SKM-1 (cell line): ENCODE measurements at regions not wholly inside any gene's neighbourhood (a gene's known extent, or its start where the extent isn't known, plus 50 kb on each side); places are given as distances from the start of the nearest gene placed in this dataset.
"Not testable (repeated sequence)": the region's sequence is repeated elsewhere in the genome, so short reads cannot be mapped to it uniquely, and the experiment has no call there.

ENCODE experiments used
- DNase-seq: peaks from one replicate; lab custom pipeline; 2025; ENCODE audit not compliant: unreplicated experiment; lab: John Stamatoyannopoulos, UW

- no peak for DNase-seq
Measured at GRCh38 chr12:85626784-85627171, 209.4 kb downstream of the RASSF9 start.

GRCh38 chr12:85627584-85627983 lies 208.6 kb downstream of the RASSF9 start:
- DNase-seq, result no peak

- not testable (repeated sequence) for DNase-seq
Measured at GRCh38 chr12:85628562-85628961, 207.6 kb downstream of the RASSF9 start.

- no peak for DNase-seq
Measured at GRCh38 chr12:85630851-85631250, 205.4 kb downstream of the RASSF9 start.

- DNase-seq, result no peak
Measured at GRCh38 chr12:85632390-85632789, 203.8 kb downstream of the RASSF9 start.

- no peak for DNase-seq
Measured at GRCh38 chr12:85633491-85633890, 202.7 kb downstream of the RASSF9 start.

GRCh38 chr12:85639834-85640233 lies 196.4 kb downstream of the RASSF9 start:
- DNase-seq, result no peak

GRCh38 chr12:85641796-85642195 lies 194.4 kb downstream of the RASSF9 start:
- no peak for DNase-seq

GRCh38 chr12:85642288-85642687 lies 193.9 kb downstream of the RASSF9 start:
- no peak for DNase-seq

GRCh38 chr12:85642808-85643207 lies 193.4 kb downstream of the RASSF9 start:
- no peak for DNase-seq

- no peak for DNase-seq
Measured at GRCh38 chr12:85644508-85644907, 191.7 kb downstream of the RASSF9 start.

GRCh38 chr12:85653731-85654455 lies 182.3 kb downstream of the RASSF9 start:
- no peak for DNase-seq

- DNase-seq, result no peak
Measured at GRCh38 chr12:85654456-85654840, 181.8 kb downstream of the RASSF9 start.

- DNase-seq, result no peak
Measured at GRCh38 chr12:85656561-85656960, 179.6 kb downstream of the RASSF9 start.

GRCh38 chr12:85657251-85657650 lies 179.0 kb downstream of the RASSF9 start:
- DNase-seq, result no peak

GRCh38 chr12:85657836-85658630 lies 178.2 kb downstream of the RASSF9 start:
- no peak for DNase-seq

- DNase-seq, result no peak
Measured at GRCh38 chr12:85659754-85660530, 176.3 kb downstream of the RASSF9 start.

- no peak for DNase-seq
Measured at GRCh38 chr12:85661461-85662206, 174.6 kb downstream of the RASSF9 start.

GRCh38 chr12:85662207-85662602 lies 174.0 kb downstream of the RASSF9 start:
- no peak for DNase-seq

- no peak for DNase-seq
Measured at GRCh38 chr12:85663631-85664030, 172.6 kb downstream of the RASSF9 start.

- no peak for DNase-seq
Measured at GRCh38 chr12:85664429-85664828, 171.8 kb downstream of the RASSF9 start.
